Left ventricle myocardium inferior (tissue), 1 donor: ENCODE measurements at regions not wholly inside any gene's neighbourhood (a gene's known extent, or its start where the extent isn't known, plus 50 kb on each side); places are given as distances from the start of the nearest gene placed in this dataset.

Experiments used
- DNase-seq: peaks from one replicate; pipeline ENCODE4 v3.0.0-alpha.2; 2020
- H3K27ac ChIP-seq: fragments of 200-600 bp; replicated peaks from 2 replicates; pipeline ENCODE4 v1.8.0; 2021
- H3K27me3 ChIP-seq: fragments of 200-600 bp; 2 replicates; pipeline ENCODE4 v1.8.0; 2021; ENCODE audit warnings: low read depth
- H3K36me3 ChIP-seq: fragments of 200-600 bp; 2 replicates; pipeline ENCODE4 v1.8.0; 2021
- H3K4me1 ChIP-seq: fragments of 200-600 bp; 2 replicates; pipeline ENCODE4 v1.8.0; 2021
- H3K4me3 ChIP-seq: fragments of 200-600 bp; 2 replicates; pipeline ENCODE4 v1.8.0; 2021; ENCODE audit warnings: mild to moderate bottlenecking, moderate library complexity
- H3K9me3 ChIP-seq: fragments of 200-600 bp; replicated peaks from 2 replicates; pipeline ENCODE4 v1.8.0; 2021
- CTCF ChIP-seq: fragments of 200-600 bp; IDR thresholded peaks from 2 replicates; pipeline ENCODE4 v1.8.0; 2021; ENCODE audit warnings: antibody characterized with exemption, mild to moderate bottlenecking, borderline replicate concordance
- intact Hi-C: fragments of 100-400 bp; cut with micrococcal nuclease; formaldehyde crosslinking; loops from one replicate; pipeline ENCODE4 v1.11.0; 2022
- donor health status: DM: no; HTN: yes; CAD: no; lungs with severe emphysema.

GRCh38 chr10:125514206-125515162 lies 168.5 kb downstream of the TEX36 start:
- Histone ChIP-seq H3K4me3 (no peak overlapping the region), H3K9me3 (peaks cover 4% of the 10 kb centered on the region), H3K4me1 (no peaks in the 10 kb centered on the region), H3K36me3 (no peaks in the 10 kb centered on the region), H3K27ac (no peak overlapping the region), H3K27me3 (peaks cover 54% of the 10 kb centered on the region)
- no peak for DNase-seq
- TF ChIP-seq CTCF, result no peak
- intact Hi-C loops, result no loop called here

- no peak for TF ChIP-seq CTCF
- Histone ChIP-seq H3K27ac (no peak overlapping the region), H3K36me3 (no peaks in the 10 kb centered on the region), H3K9me3 (no peaks in the 10 kb centered on the region), H3K4me3 (no peak overlapping the region), H3K27me3 (peaks cover 52% of the 10 kb centered on the region), H3K4me1 (no peaks in the 10 kb centered on the region)
- intact Hi-C loops, result no loop called here
- DNase-seq, result no peak
Observed at GRCh38 chr10:125513429-125514182, 169.4 kb downstream of the TEX36 start.

- Histone ChIP-seq H3K4me3 (no peak overlapping the region), H3K36me3 (no peaks in the 10 kb centered on the region), H3K27ac (no peak overlapping the region), H3K9me3 (no peaks in the 10 kb centered on the region), H3K4me1 (no peaks in the 10 kb centered on the region), H3K27me3 (peaks cover 49% of the 10 kb centered on the region)
- TF ChIP-seq CTCF, result no peak
- DNase-seq, result no peak
- intact Hi-C loops, result no loop called here
Observed at GRCh38 chr10:125510998-125511397, 172.0 kb downstream of the TEX36 start.

- intact Hi-C loops, result no loop called here
- no peak for TF ChIP-seq CTCF
- no peak overlapping the region for H3K27ac ChIP-seq
- H3K9me3 ChIP-seq, result peaks cover 6% of the 10 kb centered on the region
- no peaks in the 10 kb centered on the region for H3K36me3 ChIP-seq
- no peaks in the 10 kb centered on the region for H3K4me1 ChIP-seq
- H3K4me3 ChIP-seq, result no peak overlapping the region
- no peak for DNase-seq
- H3K27me3 ChIP-seq, result peaks cover 29% of the 10 kb centered on the region
Observed at GRCh38 chr10:125505648-125506047, 177.3 kb downstream of the TEX36 start.

GRCh38 chr10:125502276-125502675 lies 180.7 kb downstream of the TEX36 start:
- Histone ChIP-seq H3K4me3 (no peak overlapping the region), H3K4me1 (no peaks in the 10 kb centered on the region), H3K36me3 (no peaks in the 10 kb centered on the region), H3K27ac (no peak overlapping the region), H3K9me3 (peaks cover 6% of the 10 kb centered on the region), H3K27me3 (peaks cover 45% of the 10 kb centered on the region)
- TF ChIP-seq CTCF, result no peak
- DNase-seq, result no peak
- intact Hi-C loops, result no loop called here
